ENCODE measurements at regions not wholly inside any gene's neighbourhood (a gene's known extent, or its start where the extent isn't known, plus 50 kb on each side); places are given as distances from the start of the nearest gene placed in this dataset.

DNA sequence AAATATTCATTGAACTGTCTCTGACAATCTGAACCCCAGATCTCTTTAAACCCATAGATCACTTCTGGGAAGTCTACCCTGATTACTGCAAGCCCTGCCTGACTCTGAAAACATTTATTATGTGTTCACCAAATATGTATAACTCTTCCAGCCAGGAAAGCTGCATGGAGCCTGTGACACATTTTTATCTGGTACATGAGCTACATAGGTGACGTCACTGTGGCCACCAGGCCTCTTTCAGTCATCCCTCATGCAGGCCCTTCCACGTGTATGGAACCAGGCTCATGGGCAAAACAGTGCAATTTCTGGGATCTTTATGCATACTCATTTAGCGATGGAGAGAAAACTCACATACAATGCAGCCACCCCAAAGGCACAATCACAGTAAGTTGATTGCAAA, 133.9 kb upstream of the NUPR2 start:
- POLR2A ChIA-PET (ENCODE audit: low non-redundant PET), result no interaction called here

DNA sequence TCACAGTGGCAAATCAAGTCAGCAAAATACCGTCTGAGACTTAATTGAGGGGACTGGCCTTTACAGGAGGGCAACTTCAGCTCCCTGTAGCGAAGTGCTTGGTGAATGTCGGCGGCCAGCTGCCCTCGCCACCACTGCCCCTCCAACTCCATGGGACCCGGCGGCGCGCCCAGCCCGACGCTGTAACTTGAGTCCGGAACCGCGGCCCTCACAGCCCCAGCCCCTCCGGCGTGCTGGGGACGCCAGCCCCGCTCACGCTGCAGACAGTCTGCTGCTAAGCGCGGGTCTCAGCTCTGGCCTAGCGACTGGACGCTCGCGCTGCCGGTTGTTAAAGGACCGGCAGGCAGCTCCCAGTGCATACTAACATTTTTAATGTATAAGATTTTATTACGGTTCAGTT, 113.4 kb upstream of the NUPR2 start:
- TF ChIP-seq, protein P1, sequence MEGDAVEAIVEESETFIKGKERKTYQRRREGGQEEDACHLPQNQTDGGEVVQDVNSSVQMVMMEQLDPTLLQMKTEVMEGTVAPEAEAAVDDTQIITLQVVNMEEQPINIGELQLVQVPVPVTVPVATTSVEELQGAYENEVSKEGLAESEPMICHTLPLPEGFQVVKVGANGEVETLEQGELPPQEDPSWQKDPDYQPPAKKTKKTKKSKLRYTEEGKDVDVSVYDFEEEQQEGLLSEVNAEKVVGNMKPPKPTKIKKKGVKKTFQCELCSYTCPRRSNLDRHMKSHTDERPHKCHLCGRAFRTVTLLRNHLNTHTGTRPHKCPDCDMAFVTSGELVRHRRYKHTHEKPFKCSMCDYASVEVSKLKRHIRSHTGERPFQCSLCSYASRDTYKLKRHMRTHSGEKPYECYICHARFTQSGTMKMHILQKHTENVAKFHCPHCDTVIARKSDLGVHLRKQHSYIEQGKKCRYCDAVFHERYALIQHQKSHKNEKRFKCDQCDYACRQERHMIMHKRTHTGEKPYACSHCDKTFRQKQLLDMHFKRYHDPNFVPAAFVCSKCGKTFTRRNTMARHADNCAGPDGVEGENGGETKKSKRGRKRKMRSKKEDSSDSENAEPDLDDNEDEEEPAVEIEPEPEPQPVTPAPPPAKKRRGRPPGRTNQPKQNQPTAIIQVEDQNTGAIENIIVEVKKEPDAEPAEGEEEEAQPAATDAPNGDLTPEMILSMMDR (conservative IDR thresholded peaks at IDR 0.05; ENCODE audit: low read depth, low read length), result no peak
- TF ChIP-seq EZH2 (IDR thresholded peaks at IDR 0.05; ENCODE audit: borderline replicate concordance, low read depth, low read length, poor library complexity, severe bottlenecking), result no peak
- no peak overlapping the region for H3K27ac ChIP-seq (ENCODE audit: low read depth, low read length, poor library complexity, severe bottlenecking)
- intact Hi-C loops (cut with micrococcal nuclease; ENCODE audit: unreplicated experiment), result no loop called here
- no peak for DNase-seq (ENCODE audit: low spot score)
- CTCF ChIA-PET, result no interaction called here
- no peaks in the 10 kb centered on the region for H3K36me3 ChIP-seq (ENCODE audit: insufficient read depth, low read length, poor library complexity, severe bottlenecking)
- H3K4me1 ChIP-seq (ENCODE audit: insufficient read depth, low read length, poor library complexity, severe bottlenecking), result no peaks in the 10 kb centered on the region
- H3K9me3 ChIP-seq (ENCODE audit: low read depth, low read length, poor library complexity, severe bottlenecking), result no peaks in the 10 kb centered on the region
- POLR2A ChIA-PET (ENCODE audit: low non-redundant PET), result no interaction called here
- H3K27me3 ChIP-seq (replicated peaks; ENCODE audit: insufficient read depth, low read depth, low read length, poor library complexity), result no peaks in the 10 kb centered on the region
- H3K4me3 ChIP-seq (ENCODE audit: low read depth, low read length, poor library complexity, severe bottlenecking), result no peak overlapping the region
- BruUV-seq (replicated peaks), result no TSS peak

More for the DNA sequence above, 133.9 kb upstream of the NUPR2 start:
- BruUV-seq (replicated peaks), result no TSS peak
- Histone ChIP-seq H3K27ac (ENCODE audit: low read depth, low read length, poor library complexity, severe bottlenecking) (no peak overlapping the region), H3K27me3 (replicated peaks; ENCODE audit: insufficient read depth, low read depth, low read length, poor library complexity) (no peaks in the 10 kb centered on the region), H3K9me3 (ENCODE audit: low read depth, low read length, poor library complexity, severe bottlenecking) (peaks cover 9% of the 10 kb centered on the region), H3K4me3 (ENCODE audit: low read depth, low read length, poor library complexity, severe bottlenecking) (no peak overlapping the region), H3K36me3 (ENCODE audit: insufficient read depth, low read length, poor library complexity, severe bottlenecking) (no peaks in the 10 kb centered on the region), H3K4me1 (ENCODE audit: insufficient read depth, low read length, poor library complexity, severe bottlenecking) (no peaks in the 10 kb centered on the region)
- CTCF ChIA-PET, result no interaction called here
- no peak for TF ChIP-seq EZH2 (IDR thresholded peaks at IDR 0.05; ENCODE audit: borderline replicate concordance, low read depth, low read length, poor library complexity, severe bottlenecking)
- TF ChIP-seq, protein P1 (conservative IDR thresholded peaks at IDR 0.05; ENCODE audit: low read depth, low read length), result no peak
- DNase-seq (ENCODE audit: low spot score), result no peak
- intact Hi-C loops (cut with micrococcal nuclease; ENCODE audit: unreplicated experiment), result no loop called here

DNA sequence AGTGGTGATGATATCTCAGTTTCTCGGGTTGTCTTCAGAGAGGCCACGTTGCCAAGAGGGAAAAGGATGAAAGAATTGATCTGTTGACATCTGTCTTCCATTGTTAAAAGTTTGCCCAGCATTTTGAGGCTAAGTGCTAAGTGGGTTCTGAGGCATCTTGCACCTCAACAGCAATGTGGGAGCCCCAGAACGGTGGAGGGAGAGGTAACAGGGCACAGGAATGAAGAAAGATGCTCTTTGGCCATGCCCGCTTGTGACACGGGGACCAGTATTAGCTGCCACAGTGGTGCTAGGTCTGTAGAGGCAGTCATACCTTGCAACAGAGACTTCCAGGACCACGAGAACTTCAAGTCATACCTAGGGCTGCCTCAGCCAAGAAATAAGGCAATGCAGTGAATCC, 106.6 kb upstream of the NUPR2 start:
- CTCF ChIA-PET, result no interaction called here
- POLR2A ChIA-PET (ENCODE audit: low non-redundant PET), result no interaction called here

More for the DNA sequence above, 106.6 kb upstream of the NUPR2 start:
- no peaks in the 10 kb centered on the region for H3K4me1 ChIP-seq (ENCODE audit: insufficient read depth, low read length, poor library complexity, severe bottlenecking)
- H3K27me3 ChIP-seq (replicated peaks; ENCODE audit: insufficient read depth, low read depth, low read length, poor library complexity), result no peaks in the 10 kb centered on the region
- intact Hi-C loops (cut with micrococcal nuclease; ENCODE audit: unreplicated experiment), result no loop called here
- no peak overlapping the region for H3K27ac ChIP-seq (ENCODE audit: low read depth, low read length, poor library complexity, severe bottlenecking)
- no peak for DNase-seq (ENCODE audit: low spot score)
- TF ChIP-seq EZH2 (IDR thresholded peaks at IDR 0.05; ENCODE audit: borderline replicate concordance, low read depth, low read length, poor library complexity, severe bottlenecking), result no peak
- TF ChIP-seq, protein P1 (conservative IDR thresholded peaks at IDR 0.05; ENCODE audit: low read depth, low read length), result no peak
- no TSS peak for BruUV-seq (replicated peaks)
- H3K36me3 ChIP-seq (ENCODE audit: insufficient read depth, low read length, poor library complexity, severe bottlenecking), result no peaks in the 10 kb centered on the region
- no peak overlapping the region for H3K4me3 ChIP-seq (ENCODE audit: low read depth, low read length, poor library complexity, severe bottlenecking)
- H3K9me3 ChIP-seq (ENCODE audit: low read depth, low read length, poor library complexity, severe bottlenecking), result no peaks in the 10 kb centered on the region

Data from A673 (cell line).